Prostate gland (tissue), 2 donors: ENCODE measurements at regions not wholly inside any gene's neighbourhood (a gene's known extent, or its start where the extent isn't known, plus 50 kb on each side); places are given as distances from the start of the nearest gene placed in this dataset.

Experiments used
- POLR2A ChIP-seq: fragments of 450-650 bp; IDR thresholded peaks from one replicate; pipeline ENCODE4 v1.6.1; 2016; ENCODE audit warnings: antibody characterized with exemption, mild to moderate bottlenecking
- POLR2AphosphoS5 ChIP-seq: sonication (generic); formaldehyde crosslinking; IDR thresholded peaks from one replicate; pipeline ENCODE4 v1.6.1; 2017; ENCODE audit warnings: antibody characterized with exemption
- TF ChIP-seq, protein P1 (sequence below), 4 experiments: fragments of 200-600 bp in 2 of 4; fragments of 450-650 bp in 2 of 4; sonication (generic) in 2 of 4; IDR thresholded peaks; 1 replicate in 3 of 4; 2 replicates in 1 of 4; pipeline ENCODE4 v1.5.1; 2016 to 2019; ENCODE audit warnings: antibody characterized with exemption in 4 of 4, mild to moderate bottlenecking in 2 of 4, moderate library complexity in 2 of 4

DNA sequence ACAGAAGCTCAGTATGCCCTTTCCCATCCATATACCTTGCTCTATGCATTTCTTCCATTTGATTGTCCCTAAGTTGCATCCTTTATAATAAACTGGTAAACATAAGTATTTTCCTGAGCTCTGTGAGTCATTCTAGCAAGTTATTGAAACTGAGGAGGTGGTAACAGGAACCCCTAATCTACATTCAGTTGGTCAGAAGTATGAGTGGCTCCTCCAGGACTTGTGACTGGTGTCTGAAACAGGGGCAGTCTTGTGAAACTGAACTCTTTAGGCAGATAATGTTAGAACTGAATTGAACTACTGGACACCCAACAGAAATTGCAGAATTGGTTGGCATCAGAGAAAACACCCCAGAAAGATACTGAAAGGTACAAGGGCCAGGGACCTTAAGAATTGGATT is 133.1 kb upstream of the POU5F2 start:
- TF ChIP-seq POLR2AphosphoS5: no peak
- TF ChIP-seq POLR2A: no peak
- TF ChIP-seq, protein P1, sequence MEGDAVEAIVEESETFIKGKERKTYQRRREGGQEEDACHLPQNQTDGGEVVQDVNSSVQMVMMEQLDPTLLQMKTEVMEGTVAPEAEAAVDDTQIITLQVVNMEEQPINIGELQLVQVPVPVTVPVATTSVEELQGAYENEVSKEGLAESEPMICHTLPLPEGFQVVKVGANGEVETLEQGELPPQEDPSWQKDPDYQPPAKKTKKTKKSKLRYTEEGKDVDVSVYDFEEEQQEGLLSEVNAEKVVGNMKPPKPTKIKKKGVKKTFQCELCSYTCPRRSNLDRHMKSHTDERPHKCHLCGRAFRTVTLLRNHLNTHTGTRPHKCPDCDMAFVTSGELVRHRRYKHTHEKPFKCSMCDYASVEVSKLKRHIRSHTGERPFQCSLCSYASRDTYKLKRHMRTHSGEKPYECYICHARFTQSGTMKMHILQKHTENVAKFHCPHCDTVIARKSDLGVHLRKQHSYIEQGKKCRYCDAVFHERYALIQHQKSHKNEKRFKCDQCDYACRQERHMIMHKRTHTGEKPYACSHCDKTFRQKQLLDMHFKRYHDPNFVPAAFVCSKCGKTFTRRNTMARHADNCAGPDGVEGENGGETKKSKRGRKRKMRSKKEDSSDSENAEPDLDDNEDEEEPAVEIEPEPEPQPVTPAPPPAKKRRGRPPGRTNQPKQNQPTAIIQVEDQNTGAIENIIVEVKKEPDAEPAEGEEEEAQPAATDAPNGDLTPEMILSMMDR (IDR thresholded peaks at IDR 0.05): no peak
